Glomerular endothelial cell (primary cell): ENCODE measurements at regions not wholly inside any gene's neighbourhood (a gene's known extent, or its start where the extent isn't known, plus 50 kb on each side); places are given as distances from the start of the nearest gene placed in this dataset.
"Not testable (repeated sequence)": the region's sequence is repeated elsewhere in the genome, so short reads cannot be mapped to it uniquely, and the experiment has no call there.

Experiments used
- DNase-seq: peaks from one replicate; pipeline ENCODE4 v3.0.0-alpha.2; 2011; ENCODE audit warnings: low read depth, low spot score; ENCODE audit errors: extremely low read depth

DNA sequence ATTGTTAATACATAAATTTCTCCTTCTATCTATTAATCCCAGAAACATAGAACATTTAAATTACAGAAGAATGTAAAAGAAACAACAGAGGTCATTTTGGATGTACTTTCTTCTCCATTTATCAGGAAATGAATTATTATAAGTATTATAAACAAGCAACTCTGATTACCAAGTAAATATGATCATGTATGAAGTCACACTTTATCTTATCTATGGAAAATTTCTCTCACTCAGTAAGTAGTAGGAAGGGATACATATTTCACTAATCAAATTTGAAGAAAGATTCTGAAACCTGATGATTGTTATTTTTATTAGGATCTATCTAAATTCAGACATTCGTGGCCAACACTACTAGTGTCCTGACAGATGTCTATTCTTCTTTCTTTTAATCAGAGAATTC, 770.7 kb downstream of the LTN1 start:
- DNase-seq, result no peak

DNA sequence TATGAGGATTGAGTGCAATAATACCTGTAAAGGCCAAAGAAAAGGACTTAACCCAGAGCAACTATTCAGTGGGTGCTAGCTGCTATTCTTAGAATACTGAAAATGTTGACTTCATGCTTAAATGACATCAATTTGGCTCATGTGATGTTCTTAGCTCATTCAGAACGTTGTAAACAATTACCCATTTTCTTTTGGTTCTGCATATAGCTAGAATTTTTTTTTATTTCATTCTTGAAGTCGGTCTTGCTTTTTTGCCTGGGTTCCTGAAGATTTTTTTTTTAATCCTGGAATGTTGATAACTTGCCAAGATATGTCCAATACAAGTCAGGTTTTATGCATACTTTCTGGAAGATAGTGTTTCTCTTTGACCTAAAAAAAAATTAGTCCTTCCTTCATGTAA, 772.0 kb downstream of the LTN1 start:
- DNase-seq, result no peak

DNA sequence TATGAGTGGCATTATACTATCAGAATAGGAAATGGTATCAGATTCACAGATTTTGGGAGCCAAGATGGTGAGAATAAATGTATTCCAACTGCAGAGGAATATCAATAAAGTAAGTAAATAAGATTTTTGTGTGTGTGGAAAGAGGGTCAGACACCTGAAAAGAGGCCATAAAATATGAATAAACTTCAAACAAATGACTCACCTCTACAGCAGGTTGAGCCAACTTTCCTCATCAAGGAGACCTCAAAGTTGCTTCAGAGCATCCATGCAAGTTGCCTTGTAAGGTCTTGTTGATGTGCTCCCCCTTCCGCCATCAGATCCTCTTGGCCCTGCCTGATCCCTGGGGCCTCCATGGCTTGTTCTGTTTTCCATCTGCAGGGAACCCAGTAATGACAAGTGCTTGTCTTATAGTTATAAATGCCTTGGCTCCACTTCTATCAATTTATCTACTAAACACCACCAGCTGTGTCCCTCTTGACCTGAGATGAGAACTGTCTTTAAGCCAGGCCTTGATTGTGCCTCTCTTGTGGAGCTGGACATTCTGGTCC, 775.6 kb downstream of the LTN1 start:
- no peak for DNase-seq

DNA sequence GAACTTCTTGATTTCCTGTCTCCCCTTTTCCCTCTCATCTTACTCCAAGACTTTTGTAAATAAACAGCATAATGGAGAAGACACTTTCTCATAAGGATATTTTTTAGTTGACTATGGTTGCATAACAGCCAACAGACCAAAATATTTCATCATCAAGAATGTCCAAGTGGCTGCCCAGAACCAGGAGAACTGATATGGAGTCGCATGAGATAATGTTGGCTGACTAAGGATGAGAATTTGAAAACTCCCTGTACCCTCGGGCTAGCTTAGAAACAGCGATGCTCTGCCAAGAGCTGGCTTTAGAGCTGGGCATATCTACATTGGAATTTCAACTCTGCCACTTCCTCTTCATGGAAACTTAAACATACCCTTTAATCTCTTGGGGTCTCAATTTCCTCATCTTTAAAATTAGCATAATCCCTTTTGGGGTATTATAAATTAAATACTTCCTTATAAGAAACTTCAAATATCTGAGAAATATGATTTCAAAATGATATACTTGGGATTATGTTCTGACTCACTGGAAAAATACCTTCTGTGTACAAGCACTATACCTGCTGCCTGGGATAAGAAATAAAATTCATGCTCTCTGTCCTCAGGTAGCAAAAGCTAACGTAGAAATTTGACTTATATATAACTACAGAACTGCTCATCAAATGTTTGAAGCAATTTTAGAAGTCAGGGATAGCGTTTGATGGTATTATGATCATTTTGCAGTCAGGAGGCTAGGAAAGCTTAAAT, 777.3 kb downstream of the LTN1 start:
- DNase-seq, result no peak

DNA sequence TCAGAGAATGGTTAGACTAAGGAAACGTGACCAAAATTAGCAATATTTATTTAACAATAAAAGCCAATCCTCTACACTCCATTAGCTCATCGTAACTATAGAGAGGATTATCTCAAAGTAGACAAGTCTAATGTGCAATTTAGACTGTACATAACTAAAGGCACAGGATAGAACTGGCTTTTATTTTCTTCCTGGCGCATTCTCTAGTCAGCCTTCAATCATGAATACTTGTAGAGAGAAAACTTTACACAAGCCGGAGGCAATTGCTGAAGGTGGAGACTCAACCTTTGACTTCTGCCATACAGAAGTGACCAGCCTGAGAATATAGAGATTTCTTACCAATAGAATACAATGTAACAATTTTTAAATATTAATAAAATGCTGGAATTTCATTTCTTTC, 777.9 kb downstream of the LTN1 start:
- DNase-seq, result no peak

DNA sequence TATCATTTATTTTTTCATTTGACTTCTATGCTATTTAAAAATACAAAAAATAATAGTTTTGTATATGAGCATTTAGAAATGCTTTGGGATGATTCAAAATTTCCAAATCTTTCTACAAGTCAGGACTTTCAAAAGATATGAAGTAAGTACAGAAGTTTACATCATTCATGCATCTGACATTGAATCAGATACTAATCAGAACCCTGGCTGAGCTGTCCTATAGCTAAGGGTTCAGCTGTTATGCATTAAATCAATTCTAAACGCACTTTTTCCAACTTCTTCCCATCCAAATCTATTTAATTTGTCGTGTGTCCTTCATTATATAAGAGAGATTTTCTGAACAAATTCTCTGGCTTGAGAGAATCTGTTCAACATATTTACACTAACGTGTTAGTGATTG, 779.4 kb downstream of the LTN1 start:
- DNase-seq, result no peak

DNA sequence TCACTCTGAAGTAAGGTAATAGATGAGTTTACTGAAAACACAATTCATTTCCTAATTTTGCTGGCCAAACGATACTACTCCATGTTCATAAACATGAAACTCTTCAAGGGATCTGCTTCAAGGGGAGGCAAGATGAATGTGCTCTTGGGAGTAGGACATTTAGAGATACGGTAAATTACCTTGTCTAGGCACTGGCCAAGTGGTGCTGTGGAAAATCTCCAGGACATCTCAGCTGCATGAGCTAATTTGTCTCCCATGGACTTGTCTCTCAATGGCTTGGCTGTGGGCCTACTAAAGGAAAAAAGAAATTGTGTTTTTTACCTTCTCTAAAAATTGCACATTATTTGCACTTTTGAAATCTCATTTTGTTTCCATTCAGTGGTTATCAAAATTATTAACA, 780.6 kb downstream of the LTN1 start:
- no peak for DNase-seq

DNA sequence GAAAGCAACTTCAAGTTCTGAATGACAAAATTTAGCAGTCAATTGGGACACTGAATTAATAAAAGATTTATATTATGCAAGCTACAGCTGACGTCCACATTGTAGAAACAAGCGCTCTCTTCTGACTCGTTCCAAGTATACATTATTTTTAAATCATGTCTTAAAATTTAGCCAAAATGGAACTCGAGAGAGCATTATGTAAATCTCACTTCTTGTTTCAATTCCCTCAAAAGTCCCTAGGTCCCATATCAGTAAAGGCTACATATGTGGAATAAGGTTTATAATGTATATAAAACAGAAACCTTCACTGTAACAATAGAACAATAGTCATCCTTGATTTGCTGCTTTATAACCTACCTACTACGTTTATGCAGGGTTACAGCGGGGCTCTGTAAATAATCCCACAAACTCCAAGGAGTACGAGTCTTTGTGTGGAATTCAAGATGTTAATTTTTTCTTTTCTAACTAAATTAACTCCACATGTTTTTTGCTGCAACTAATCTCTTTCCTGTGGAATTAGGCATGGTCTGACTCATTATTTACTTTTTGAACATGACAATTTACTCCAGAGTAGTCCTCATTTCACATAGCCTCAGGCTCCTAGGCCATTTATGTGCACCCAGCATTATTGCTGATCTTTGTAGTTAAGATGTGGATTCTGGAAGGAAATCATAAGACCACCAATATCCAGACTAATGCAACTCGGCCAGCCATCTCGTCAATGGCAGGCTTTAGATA, 785.1 kb downstream of the LTN1 start:
- DNase-seq, result no peak

DNA sequence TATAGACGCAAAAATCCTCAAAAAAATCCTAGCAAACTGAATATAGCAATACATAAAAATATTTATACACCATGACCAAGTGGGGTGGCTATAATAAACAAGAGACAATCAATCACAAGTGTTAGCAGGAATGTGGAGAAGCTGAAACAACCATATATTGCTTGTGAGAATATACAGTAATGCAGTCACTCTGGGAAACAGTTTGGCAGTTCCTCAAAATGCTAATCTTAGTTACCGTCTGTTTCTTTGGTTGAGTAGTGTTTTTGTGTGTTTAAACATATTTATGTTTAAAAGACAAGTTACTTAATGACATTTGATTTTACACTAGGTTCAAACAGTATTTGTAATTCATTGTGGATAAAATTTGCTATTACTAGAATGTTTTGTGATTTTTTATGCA, 792.0 kb downstream of the LTN1 start:
- DNase-seq, result no peak

DNA sequence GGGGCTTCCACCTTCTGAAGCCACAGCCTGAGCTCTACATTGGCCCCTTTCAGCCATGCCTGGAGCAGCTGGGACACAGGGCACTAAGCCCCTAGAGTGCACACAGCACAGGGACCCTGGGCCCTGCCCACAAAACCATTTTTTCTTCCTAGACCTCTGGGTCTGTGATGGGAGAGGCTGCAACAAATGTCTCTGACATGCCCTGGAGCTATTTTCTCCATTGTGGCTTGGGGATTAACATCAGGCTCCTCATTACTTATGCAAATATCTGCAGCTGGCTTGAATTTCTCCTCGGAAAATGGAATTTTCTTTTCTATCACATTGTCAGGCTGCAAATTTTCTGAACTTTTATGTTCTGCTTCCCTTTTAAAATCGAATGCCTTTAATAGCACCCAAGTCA, 795.7 kb downstream of the LTN1 start:
- no peak for DNase-seq

DNA sequence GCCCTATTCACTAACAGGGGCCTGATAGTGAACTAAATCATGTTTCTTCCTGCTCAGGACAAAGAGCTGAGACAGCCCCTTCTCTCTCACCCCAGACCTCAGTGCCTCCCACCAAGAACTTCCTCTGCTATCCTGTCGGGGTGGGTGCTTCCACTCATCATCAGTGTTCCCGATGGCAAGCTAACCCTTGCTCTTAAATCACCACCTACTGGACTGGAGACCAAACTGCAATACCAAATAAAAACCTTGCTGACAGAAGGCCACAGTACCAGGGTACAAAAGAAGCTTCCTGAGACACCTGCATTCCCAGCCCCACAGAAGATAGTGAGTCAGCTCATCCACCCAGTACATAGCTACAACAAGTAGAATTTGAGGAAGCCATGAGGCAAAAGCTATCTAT, 799.5 kb downstream of the LTN1 start:
- no peak for DNase-seq

DNA sequence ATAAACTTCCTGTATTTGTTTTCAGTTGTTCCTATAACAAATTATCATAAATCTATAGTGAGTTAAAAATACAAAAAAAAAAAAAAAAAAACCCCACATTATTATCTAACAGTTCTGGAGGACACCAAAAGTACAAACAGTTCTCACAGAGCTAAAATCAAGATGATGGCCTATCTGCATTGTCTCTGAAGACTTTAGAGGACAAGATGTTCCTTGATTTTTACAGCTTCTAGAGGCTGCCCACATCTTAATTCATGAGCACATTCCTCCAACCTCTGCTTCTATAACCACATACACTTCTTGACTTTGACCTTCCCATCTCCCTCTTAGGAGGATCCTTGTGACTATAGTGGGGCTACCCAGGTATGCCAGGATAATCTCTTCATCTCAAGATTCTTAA, 806.1 kb downstream of the LTN1 start:
- no peak for DNase-seq

DNA sequence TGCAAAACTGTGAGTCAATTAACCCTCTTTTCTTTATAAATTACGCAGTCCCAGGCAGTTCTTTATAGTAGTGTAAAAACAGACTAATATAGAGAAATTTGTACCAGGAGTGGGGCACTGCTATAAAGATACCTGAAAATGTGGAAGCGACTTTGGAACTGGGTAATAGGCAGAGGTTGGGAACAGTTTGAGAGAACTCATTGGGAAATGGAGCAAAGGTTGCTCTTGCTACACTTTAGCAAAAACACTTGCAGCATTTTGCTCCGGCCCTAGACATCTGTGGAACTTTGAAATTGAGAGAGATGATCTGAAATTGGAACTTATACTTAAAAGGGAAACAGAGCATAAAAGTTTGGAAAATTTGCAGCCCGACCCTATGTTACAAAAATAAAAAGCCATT, 810.9 kb downstream of the LTN1 start:
- DNase-seq, result no peak

DNA sequence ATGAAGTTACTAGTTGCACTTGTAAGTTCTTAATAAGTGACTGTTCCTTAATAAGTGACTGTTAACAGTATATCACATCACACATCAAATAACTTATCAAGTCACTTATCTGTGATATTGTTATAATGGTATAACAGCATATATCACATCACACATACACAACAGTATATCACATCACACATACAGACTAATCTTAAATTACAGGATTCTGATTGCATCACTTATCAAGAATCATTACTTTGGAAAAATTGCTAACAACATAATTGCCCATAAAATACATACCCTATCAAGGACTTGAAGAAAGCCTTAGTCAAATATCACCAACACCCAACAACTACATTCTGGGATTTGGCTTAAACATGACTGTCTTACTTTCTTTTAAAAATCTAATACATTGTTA, 813.5 kb downstream of the LTN1 start:
- DNase-seq, result no peak

DNA sequence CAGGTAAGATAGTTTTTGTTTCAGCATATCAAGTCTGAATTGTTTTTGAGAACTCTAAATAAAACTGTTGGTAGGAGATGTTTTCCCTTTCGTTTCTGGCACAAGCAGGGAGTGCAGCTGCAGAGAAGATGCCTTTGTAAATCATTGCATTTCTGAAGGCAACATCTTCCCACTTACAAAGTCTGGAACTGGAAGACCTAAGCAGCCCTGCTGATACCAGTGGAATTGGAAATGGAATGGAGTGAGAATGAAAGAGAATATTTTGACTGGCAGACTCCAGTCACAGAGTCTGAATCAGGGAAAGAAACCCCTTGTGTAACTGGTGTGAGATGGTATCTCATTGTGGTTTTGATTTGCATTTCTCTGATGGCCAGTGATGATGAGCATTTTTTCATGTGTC, 815.6 kb downstream of the LTN1 start:
- DNase-seq, result no peak

DNA sequence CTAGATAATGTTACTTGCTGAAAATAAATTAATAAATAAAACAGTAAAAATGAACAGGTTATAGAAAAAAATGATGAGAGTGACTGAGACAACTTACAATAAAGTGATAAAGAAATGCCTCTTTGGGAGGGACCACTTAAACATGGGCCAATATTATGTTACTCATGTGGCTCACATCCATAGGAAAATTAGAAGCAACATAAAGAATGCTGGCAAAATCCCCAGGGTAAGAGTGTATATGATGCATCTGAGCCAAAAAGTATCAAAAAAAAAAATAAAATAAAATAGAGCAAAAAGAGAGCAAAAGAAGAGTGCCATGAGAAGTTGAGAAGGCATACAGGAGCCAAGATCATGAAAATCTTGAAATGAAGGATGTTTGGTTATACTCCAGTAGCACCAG, 818.0 kb downstream of the LTN1 start:
- DNase-seq, result no peak

DNA sequence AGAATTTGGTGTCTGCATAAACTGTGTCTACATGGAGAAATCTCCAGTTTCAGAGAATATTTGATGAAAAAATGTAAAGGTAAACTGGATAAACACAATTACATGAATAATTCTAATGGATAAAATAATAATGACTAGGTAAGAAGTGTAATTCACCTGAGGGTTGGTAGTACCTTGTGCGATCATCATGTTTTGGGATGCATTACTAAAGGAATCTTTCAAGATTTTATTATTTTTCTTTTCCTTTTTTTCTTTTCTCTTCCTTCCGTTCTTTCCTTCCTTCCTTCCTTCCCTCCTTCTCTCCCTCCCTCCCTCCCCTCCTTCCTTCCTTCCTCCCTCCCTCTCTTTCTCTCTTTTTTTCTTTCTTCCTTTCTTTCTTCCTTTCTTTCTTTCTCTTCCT, 818.7 kb downstream of the LTN1 start:
- DNase-seq, result no peak

DNA sequence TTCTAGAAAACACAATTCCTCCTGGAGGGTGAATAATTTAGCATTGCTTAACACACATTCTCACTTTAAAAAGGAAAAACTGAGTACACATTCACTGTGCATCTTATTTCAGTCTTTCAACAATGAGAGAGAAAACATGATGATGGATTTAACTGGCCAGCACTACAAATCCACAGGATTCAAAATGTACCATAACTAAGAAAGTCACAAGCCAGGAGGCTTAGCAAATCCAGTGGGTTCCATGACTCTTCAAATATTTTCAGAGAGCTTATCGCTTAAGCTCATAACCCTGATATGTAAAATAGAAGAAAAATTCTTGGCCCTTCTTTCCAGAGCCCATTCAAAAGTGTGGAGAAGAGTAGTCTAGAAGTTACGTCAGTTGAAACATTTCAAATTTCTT, 820.3 kb downstream of the LTN1 start:
- no peak for DNase-seq

DNA sequence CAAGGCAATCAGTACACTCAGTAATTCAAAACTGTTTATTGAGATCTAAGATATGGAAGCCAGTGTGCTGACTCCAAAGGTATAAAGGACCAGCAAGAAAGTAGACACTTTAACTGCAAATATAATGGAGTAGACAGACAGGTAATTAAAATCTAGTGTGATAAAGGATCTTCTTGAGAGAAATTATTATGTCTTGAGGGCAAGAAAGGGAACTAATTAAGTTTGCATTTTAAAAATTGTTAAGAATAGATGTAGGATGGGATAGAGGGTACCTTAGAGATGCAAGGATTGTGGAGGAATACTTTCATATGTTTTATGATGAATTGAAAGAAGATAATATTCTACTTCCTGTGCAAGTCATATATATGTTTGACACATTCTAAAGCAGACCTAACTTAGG, 825.3 kb downstream of the LTN1 start:
- DNase-seq, result no peak

DNA sequence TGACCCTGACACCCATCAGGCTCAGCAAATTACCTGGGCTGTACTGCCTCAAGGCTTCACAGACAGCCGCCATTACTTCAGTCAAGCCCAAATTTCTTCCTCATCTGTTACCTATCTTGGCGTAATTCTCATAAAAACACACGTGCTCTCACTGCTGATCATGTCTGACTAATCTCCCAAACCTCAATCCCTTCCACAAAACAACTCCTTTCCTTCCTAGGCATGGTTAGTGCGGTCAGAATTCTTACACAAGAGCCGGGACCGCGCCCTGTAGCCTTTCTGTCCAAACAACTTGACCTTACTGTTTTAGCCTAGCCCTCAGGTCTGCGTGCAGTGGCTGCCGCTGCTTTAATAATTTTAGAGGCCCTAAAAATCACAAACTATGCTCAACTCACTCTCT, 828.2 kb downstream of the LTN1 start:
- DNase-seq, result not testable (repeated sequence)

DNA sequence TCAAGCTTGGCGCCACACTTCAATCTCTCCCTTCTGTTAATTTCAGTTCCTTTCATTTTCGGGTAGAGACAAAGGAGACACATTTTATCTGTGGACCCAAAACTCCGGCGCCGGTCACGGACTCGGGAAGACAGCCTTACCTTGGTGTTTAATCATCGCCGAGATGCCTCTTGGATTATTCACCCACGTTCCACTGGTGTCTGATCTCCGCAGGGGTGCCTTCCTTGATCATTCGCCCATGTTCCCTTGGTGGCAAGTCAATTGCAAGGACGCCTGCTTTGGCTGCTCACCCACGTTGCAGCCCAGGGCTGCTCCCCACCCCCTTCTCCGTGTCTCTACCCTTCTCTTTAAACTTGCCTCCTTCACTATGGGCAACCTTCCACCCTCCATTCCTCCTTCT, 830.6 kb downstream of the LTN1 start:
- DNase-seq, result not testable (repeated sequence)

DNA sequence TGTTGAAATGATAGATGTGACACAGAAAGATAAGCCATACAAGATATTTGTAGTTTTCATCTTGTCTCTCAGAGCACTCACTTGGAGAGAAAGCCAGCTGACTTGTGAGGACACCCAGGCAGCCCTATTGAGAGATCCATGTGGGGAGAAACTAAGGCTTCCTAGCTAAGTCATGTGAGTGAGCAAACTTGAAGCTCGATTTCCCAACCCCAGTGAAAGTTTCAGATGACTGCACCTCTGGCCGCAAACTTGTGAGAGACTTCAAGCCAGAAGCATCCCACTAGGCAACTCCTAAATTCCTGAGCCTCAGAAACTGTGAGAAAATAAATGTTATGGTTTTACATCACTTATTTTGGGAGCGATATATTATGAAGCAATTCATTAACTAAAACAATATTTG, 832.3 kb downstream of the LTN1 start:
- DNase-seq, result no peak
